Stimulated activated effector memory CD8-positive, alpha-beta T cell treated with anti-CD3 and anti-CD28 coated beads, Interleukin-12 subunit alpha, Interleukin-12 subunit beta, amount 100 ng/mL, for 72 hours (primary cell): ENCODE measurements at regions not wholly inside any gene's neighbourhood (a gene's known extent, or its start where the extent isn't known, plus 50 kb on each side); places are given as distances from the start of the nearest gene placed in this dataset.

ENCODE experiments used
- ATAC-seq: fragments of 150-1000 bp; cut with Tn5 transposase; 2 replicates; pipeline ENCODE4 v1.10.0; 2021
- DNase-seq, 2 donors: peaks; one replicate each; pipeline ENCODE4 v3.0.0; 2021 to 2022; ENCODE audit warnings: low spot score in 2 of 2
- H3K27ac Mint-ChIP-seq: one replicate; pipeline ENCODE4 v1.8.0; 2022; ENCODE audit warnings: mild to moderate bottlenecking, mixed read lengths
- H3K36me3 Mint-ChIP-seq: one replicate; pipeline ENCODE4 v1.8.0; 2022; ENCODE audit warnings: mild to moderate bottlenecking, mixed read lengths
- H3K4me1 Mint-ChIP-seq: one replicate; pipeline ENCODE4 v1.8.0; 2022; ENCODE audit warnings: mixed read lengths
- H3K4me3 Mint-ChIP-seq: one replicate; pipeline ENCODE4 v1.8.0; 2022; ENCODE audit warnings: mild to moderate bottlenecking, mixed read lengths
- H3K9me3 Mint-ChIP-seq: one replicate; pipeline ENCODE4 v1.8.0; 2022; ENCODE audit warnings: mixed read lengths

- H3K9me3 Mint-ChIP-seq, result peaks cover 17% of the 10 kb centered on the region
- no peak overlapping the region for H3K4me3 Mint-ChIP-seq
- H3K4me1 Mint-ChIP-seq, result no peaks in the 10 kb centered on the region
- no peaks in the 10 kb centered on the region for H3K36me3 Mint-ChIP-seq
- no peak for DNase-seq
- H3K27ac Mint-ChIP-seq, result no peak overlapping the region
- ATAC-seq, result no peak
Observed at GRCh38 chr3:80233576-80233975, 465.8 kb upstream of the ROBO1 start.

GRCh38 chr3:80232760-80233159 lies 465.0 kb upstream of the ROBO1 start:
- ATAC-seq (no peak), DNase-seq (no peak)
- Mint-ChIP-seq H3K9me3 (peaks cover 23% of the 10 kb centered on the region), H3K4me1 (no peaks in the 10 kb centered on the region), H3K4me3 (no peak overlapping the region), H3K27ac (no peak overlapping the region), H3K36me3 (no peaks in the 10 kb centered on the region)

- Mint-ChIP-seq H3K36me3 (no peaks in the 10 kb centered on the region), H3K4me3 (no peak overlapping the region), H3K4me1 (no peaks in the 10 kb centered on the region), H3K27ac (no peak overlapping the region), H3K9me3 (peaks cover 26% of the 10 kb centered on the region)
- DNase-seq (no peak), ATAC-seq (no peak)
Observed at GRCh38 chr3:80230962-80231361, 463.2 kb upstream of the ROBO1 start.

- Mint-ChIP-seq H3K27ac (no peak overlapping the region), H3K9me3 (peaks cover 25% of the 10 kb centered on the region), H3K36me3 (no peaks in the 10 kb centered on the region), H3K4me1 (no peaks in the 10 kb centered on the region), H3K4me3 (no peak overlapping the region)
- no peak for DNase-seq
- ATAC-seq, result no peak
Observed at GRCh38 chr3:80227216-80227615, 459.4 kb upstream of the ROBO1 start.

GRCh38 chr3:80215191-80215590 lies 447.4 kb upstream of the ROBO1 start:
- DNase-seq (no peak), ATAC-seq (no peak)
- no peak overlapping the region for H3K27ac Mint-ChIP-seq
- H3K36me3 Mint-ChIP-seq, result no peaks in the 10 kb centered on the region
- H3K4me1 Mint-ChIP-seq, result no peaks in the 10 kb centered on the region
- H3K9me3 Mint-ChIP-seq, result peaks cover 16% of the 10 kb centered on the region
- H3K4me3 Mint-ChIP-seq, result no peak overlapping the region

GRCh38 chr3:80213086-80213485 lies 445.3 kb upstream of the ROBO1 start:
- Mint-ChIP-seq H3K27ac (no peak overlapping the region), H3K9me3 (peaks cover 16% of the 10 kb centered on the region), H3K36me3 (no peaks in the 10 kb centered on the region), H3K4me1 (no peaks in the 10 kb centered on the region), H3K4me3 (no peak overlapping the region)
- no peak for ATAC-seq
- DNase-seq, result no peak

GRCh38 chr3:80192936-80193335 lies 425.1 kb upstream of the ROBO1 start:
- H3K4me1 Mint-ChIP-seq, result no peaks in the 10 kb centered on the region
- peaks cover 20% of the 10 kb centered on the region for H3K9me3 Mint-ChIP-seq
- no peaks in the 10 kb centered on the region for H3K36me3 Mint-ChIP-seq
- H3K27ac Mint-ChIP-seq, result no peak overlapping the region
- DNase-seq (no peak), ATAC-seq (no peak)
- H3K4me3 Mint-ChIP-seq, result no peak overlapping the region

GRCh38 chr3:80190051-80190450 lies 422.3 kb upstream of the ROBO1 start:
- Mint-ChIP-seq H3K9me3 (peaks cover 21% of the 10 kb centered on the region), H3K27ac (no peak overlapping the region), H3K4me3 (no peak overlapping the region), H3K36me3 (no peaks in the 10 kb centered on the region), H3K4me1 (no peaks in the 10 kb centered on the region)
- DNase-seq (no peak), ATAC-seq (no peak)

GRCh38 chr3:80187981-80188380 lies 420.2 kb upstream of the ROBO1 start:
- DNase-seq, result no peak
- no peaks in the 10 kb centered on the region for H3K36me3 Mint-ChIP-seq
- H3K27ac Mint-ChIP-seq, result no peak overlapping the region
- H3K9me3 Mint-ChIP-seq, result peaks cover 21% of the 10 kb centered on the region
- no peak overlapping the region for H3K4me3 Mint-ChIP-seq
- no peaks in the 10 kb centered on the region for H3K4me1 Mint-ChIP-seq
- no peak for ATAC-seq

- H3K9me3 Mint-ChIP-seq, result peaks cover 13% of the 10 kb centered on the region
- no peak overlapping the region for H3K4me3 Mint-ChIP-seq
- no peaks in the 10 kb centered on the region for H3K4me1 Mint-ChIP-seq
- ATAC-seq (no peak), DNase-seq (no peak)
- no peak overlapping the region for H3K27ac Mint-ChIP-seq
- H3K36me3 Mint-ChIP-seq, result no peaks in the 10 kb centered on the region
Observed at GRCh38 chr3:80159990-80160506, 392.2 kb upstream of the ROBO1 start.

- Mint-ChIP-seq H3K36me3 (no peaks in the 10 kb centered on the region), H3K4me3 (no peak overlapping the region), H3K27ac (no peak overlapping the region), H3K4me1 (no peaks in the 10 kb centered on the region), H3K9me3 (peaks cover 12% of the 10 kb centered on the region)
- no peak for ATAC-seq
- DNase-seq, result no peak
Observed at GRCh38 chr3:80158332-80158731, 390.5 kb upstream of the ROBO1 start.

- no peak overlapping the region for H3K4me3 Mint-ChIP-seq
Observed at GRCh38 chr3:80157546-80157945, 389.7 kb upstream of the ROBO1 start.

GRCh38 chr3:80152692-80153091 lies 384.9 kb upstream of the ROBO1 start:
- Mint-ChIP-seq H3K27ac (no peak overlapping the region), H3K9me3 (peaks cover 22% of the 10 kb centered on the region), H3K4me3 (no peak overlapping the region), H3K36me3 (no peaks in the 10 kb centered on the region), H3K4me1 (no peaks in the 10 kb centered on the region)
- ATAC-seq (no peak), DNase-seq (no peak)

More at GRCh38 chr3:80157546-80157945, 389.7 kb upstream of the ROBO1 start:
- Mint-ChIP-seq H3K4me1 (no peaks in the 10 kb centered on the region), H3K27ac (no peak overlapping the region), H3K9me3 (peaks cover 20% of the 10 kb centered on the region), H3K36me3 (no peaks in the 10 kb centered on the region)
- ATAC-seq (no peak), DNase-seq (no peak)

GRCh38 chr3:80142714-80143113 lies 374.9 kb upstream of the ROBO1 start:
- ATAC-seq (no peak), DNase-seq (no peak)
- Mint-ChIP-seq H3K9me3 (peaks cover 27% of the 10 kb centered on the region), H3K4me1 (no peaks in the 10 kb centered on the region), H3K36me3 (no peaks in the 10 kb centered on the region), H3K27ac (no peak overlapping the region), H3K4me3 (no peak overlapping the region)

- no peaks in the 10 kb centered on the region for H3K4me1 Mint-ChIP-seq
- no peak overlapping the region for H3K27ac Mint-ChIP-seq
- H3K36me3 Mint-ChIP-seq, result no peaks in the 10 kb centered on the region
- ATAC-seq, result no peak
- no peak overlapping the region for H3K4me3 Mint-ChIP-seq
- no peak for DNase-seq
- peaks cover 29% of the 10 kb centered on the region for H3K9me3 Mint-ChIP-seq
Observed at GRCh38 chr3:80141557-80141956, 373.8 kb upstream of the ROBO1 start.

- Mint-ChIP-seq H3K9me3 (peaks cover 16% of the 10 kb centered on the region), H3K4me3 (no peak overlapping the region), H3K4me1 (no peaks in the 10 kb centered on the region), H3K27ac (no peak overlapping the region), H3K36me3 (no peaks in the 10 kb centered on the region)
- no peak for ATAC-seq
- no peak for DNase-seq
Observed at GRCh38 chr3:80116281-80116680, 348.5 kb upstream of the ROBO1 start.

- H3K27ac Mint-ChIP-seq, result no peak overlapping the region
- H3K9me3 Mint-ChIP-seq, result peaks cover 22% of the 10 kb centered on the region
- no peak overlapping the region for H3K4me3 Mint-ChIP-seq
- DNase-seq (no peak), ATAC-seq (no peak)
- no peaks in the 10 kb centered on the region for H3K4me1 Mint-ChIP-seq
- H3K36me3 Mint-ChIP-seq, result no peaks in the 10 kb centered on the region
Observed at GRCh38 chr3:80114694-80115093, 346.9 kb upstream of the ROBO1 start.
